ENCODE measurements at regions not wholly inside any gene's neighbourhood (a gene's known extent, or its start where the extent isn't known, plus 50 kb on each side); places are given as distances from the start of the nearest gene placed in this dataset.

DNA sequence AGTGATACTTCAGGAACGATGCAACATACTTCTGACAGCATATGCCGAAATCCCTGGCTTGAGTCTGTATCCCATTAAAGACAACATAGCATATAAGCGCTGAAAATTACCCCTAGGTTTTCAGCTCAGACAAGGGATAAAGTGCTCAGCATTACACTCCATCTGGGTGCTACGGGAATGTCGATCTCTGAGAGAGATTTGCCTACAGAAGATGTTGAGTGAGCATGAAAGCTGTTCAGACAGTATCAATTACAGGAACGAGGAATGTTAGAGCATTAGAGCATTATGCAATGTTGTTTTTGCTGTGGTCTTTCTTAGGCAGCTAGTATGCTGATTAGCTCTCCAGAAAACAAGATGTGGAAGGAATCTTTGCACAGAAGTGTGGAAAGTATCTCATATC is 484.5 kb downstream of the LIG4 start:
- Histone ChIP-seq H3K23ac (ENCODE audit: insufficient read length, low read depth, low read length) (no peak overlapping the region), H3K27me3 (ENCODE audit: insufficient read depth, low read length) (no peaks in the 10 kb centered on the region), H3K14ac (ENCODE audit: insufficient read depth, low read length) (no peak overlapping the region), H3K4me2 (ENCODE audit: insufficient read depth, insufficient read length, low read length) (no peak overlapping the region), H2AK5ac (ENCODE audit: insufficient read length, low read length) (no peak overlapping the region), H4K5ac (ENCODE audit: insufficient read length, low read depth, low read length) (no peak overlapping the region), H3K27ac (ENCODE audit: insufficient read length, low read depth, low read length) (no peak overlapping the region), H2BK20ac (ENCODE audit: low read depth, low read length, poor library complexity, severe bottlenecking) (no peak overlapping the region), H2BK120ac (ENCODE audit: low read depth, low read length, poor library complexity, severe bottlenecking) (no peak overlapping the region), H3K79me2 (ENCODE audit: insufficient read depth, low read length) (no peaks in the 10 kb centered on the region), H3K56ac (ENCODE audit: insufficient read length, low read depth, low read length) (no peak overlapping the region), H2BK5ac (ENCODE audit: insufficient read length, low read length) (no peak overlapping the region), H3K18ac (ENCODE audit: insufficient read length, low read depth, low read length) (no peak overlapping the region), H3K4ac (ENCODE audit: low read depth, low read length) (no peak overlapping the region), H3K9me3 (ENCODE audit: control insufficient read depth, low read depth, low read length) (no peaks in the 10 kb centered on the region), H2AFZ (ENCODE audit: low read length) (no peak overlapping the region), H4K8ac (replicated peaks; ENCODE audit: insufficient read length, low read depth, low read length) (no peak overlapping the region), H2BK12ac (ENCODE audit: insufficient read length, low read depth, low read length) (no peak overlapping the region), H2BK15ac (ENCODE audit: low read depth, low read length) (no peak overlapping the region), H3K4me1 (ENCODE audit: insufficient read depth, low read length) (no peaks in the 10 kb centered on the region), H3K79me1 (ENCODE audit: insufficient read depth, low read depth, low read length, poor library complexity, severe bottlenecking) (no peaks in the 10 kb centered on the region), H4K20me1 (ENCODE audit: control insufficient read depth, insufficient read depth, insufficient read length) (no peaks in the 10 kb centered on the region), H4K91ac (ENCODE audit: insufficient read length, low read depth, low read length) (no peak overlapping the region), H3K9ac (ENCODE audit: extremely low read depth, insufficient read length, low read length) (no peak overlapping the region), H3K23me2 (ENCODE audit: insufficient read length, low read depth, low read length, poor library complexity, severe bottlenecking) (no peaks in the 10 kb centered on the region), H3T11ph (ENCODE audit: low read length) (no peak overlapping the region)
- H3K27me3 Mint-ChIP-seq (ENCODE audit: low read depth) = no peaks in the 10 kb centered on the region
- H3K9me3 Mint-ChIP-seq = peaks cover 3% of the 10 kb centered on the region in 2 experiments; a peak in 2 of 5 replicates
- no peak overlapping the region for H3K4me3 Mint-ChIP-seq
- TF ChIP-seq, protein P1, sequence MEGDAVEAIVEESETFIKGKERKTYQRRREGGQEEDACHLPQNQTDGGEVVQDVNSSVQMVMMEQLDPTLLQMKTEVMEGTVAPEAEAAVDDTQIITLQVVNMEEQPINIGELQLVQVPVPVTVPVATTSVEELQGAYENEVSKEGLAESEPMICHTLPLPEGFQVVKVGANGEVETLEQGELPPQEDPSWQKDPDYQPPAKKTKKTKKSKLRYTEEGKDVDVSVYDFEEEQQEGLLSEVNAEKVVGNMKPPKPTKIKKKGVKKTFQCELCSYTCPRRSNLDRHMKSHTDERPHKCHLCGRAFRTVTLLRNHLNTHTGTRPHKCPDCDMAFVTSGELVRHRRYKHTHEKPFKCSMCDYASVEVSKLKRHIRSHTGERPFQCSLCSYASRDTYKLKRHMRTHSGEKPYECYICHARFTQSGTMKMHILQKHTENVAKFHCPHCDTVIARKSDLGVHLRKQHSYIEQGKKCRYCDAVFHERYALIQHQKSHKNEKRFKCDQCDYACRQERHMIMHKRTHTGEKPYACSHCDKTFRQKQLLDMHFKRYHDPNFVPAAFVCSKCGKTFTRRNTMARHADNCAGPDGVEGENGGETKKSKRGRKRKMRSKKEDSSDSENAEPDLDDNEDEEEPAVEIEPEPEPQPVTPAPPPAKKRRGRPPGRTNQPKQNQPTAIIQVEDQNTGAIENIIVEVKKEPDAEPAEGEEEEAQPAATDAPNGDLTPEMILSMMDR (conservative IDR thresholded peaks at IDR 0.05) = no peak
- H3K4me1 Mint-ChIP-seq = no peaks in the 10 kb centered on the region
- DNase-seq = no peak
- no CpG with 5 or more reads among the region's 6 CpGs for WGBS (ENCODE audit: extremely low coverage, insufficient read length, low lambda C conversion rate)
- H3K27ac Mint-ChIP-seq = no peak overlapping the region
- 0 out of 7 replicates have a peak, but pooled peaks cover 0 to 2% (median 0%) of the 10 kb centered on the region in 3 experiments for H3K36me3 Mint-ChIP-seq (ENCODE audit: insufficient read depth in 1 of 3, low read depth in 3 of 3)

Data from H9 (cell line).